Smooth muscle cell (in vitro differentiated cells): ENCODE measurements at regions not wholly inside any gene's neighbourhood (a gene's known extent, or its start where the extent isn't known, plus 50 kb on each side); places are given as distances from the start of the nearest gene placed in this dataset.

Experiments
- DNase-seq: peaks from one replicate; lab custom pipeline; 2025; ENCODE audit not compliant: unreplicated experiment; lab: John Stamatoyannopoulos, UW
- H2AFZ ChIP-seq: fragments of 200-600 bp; sonication (generic); 2 replicates; pipeline ENCODE4 v1.6.0; 2016; ENCODE audit warnings: antibody characterized with exemption, low read depth, mild to moderate bottlenecking
- H3F3A ChIP-seq: fragments of 200-600 bp; sonication (generic); 2 replicates; pipeline ENCODE4 v1.6.0; 2017; ENCODE audit warnings: antibody characterized with exemption, low read depth
- H3K27ac ChIP-seq: fragments of 200-600 bp; sonication (generic); 2 replicates; pipeline ENCODE4 v1.5.1; 2016; ENCODE audit warnings: low read depth, mild to moderate bottlenecking
- H3K27me3 ChIP-seq: fragments of 200-600 bp; sonication (generic); 2 replicates; pipeline ENCODE4 v1.6.1; 2016; ENCODE audit warnings: low read depth, mild to moderate bottlenecking
- H3K36me3 ChIP-seq: fragments of 200-600 bp; sonication (generic); 2 replicates; pipeline ENCODE4 v1.5.1; 2016; ENCODE audit warnings: low read depth
- H3K4me1 ChIP-seq: fragments of 200-600 bp; sonication (generic); 2 replicates; pipeline ENCODE4 v1.5.1; 2016; ENCODE audit warnings: low read depth
- H3K4me2 ChIP-seq: fragments of 200-600 bp; sonication (generic); 2 replicates; pipeline ENCODE4 v1.6.0; 2016; ENCODE audit warnings: mild to moderate bottlenecking
- H3K4me3 ChIP-seq: fragments of 200-600 bp; sonication (generic); 2 replicates; pipeline ENCODE4 v1.5.1; 2016; ENCODE audit warnings: mild to moderate bottlenecking
- H3K79me2 ChIP-seq: fragments of 200-600 bp; sonication (generic); 2 replicates; pipeline ENCODE4 v1.6.0; 2016; ENCODE audit warnings: low read depth, mild to moderate bottlenecking
- H3K9ac ChIP-seq: fragments of 200-600 bp; sonication (generic); 2 replicates; pipeline ENCODE4 v1.6.0; 2016; ENCODE audit warnings: low read depth
- H3K9me3 ChIP-seq: fragments of 200-600 bp; sonication (generic); replicated peaks from 2 replicates; pipeline ENCODE4 v1.5.1; 2016; ENCODE audit warnings: low read depth
- H4K20me1 ChIP-seq: fragments of 200-600 bp; sonication (generic); 2 replicates; pipeline ENCODE4 v1.6.0; 2016; ENCODE audit warnings: low read depth
- CTCF ChIP-seq: fragments of 200-600 bp; sonication (generic); IDR thresholded peaks from 2 replicates; pipeline ENCODE4 v1.5.1; 2017; ENCODE audit warnings: borderline replicate concordance, mild to moderate bottlenecking, antibody characterized with exemption; ENCODE audit not compliant: insufficient read depth, poor library complexity, severe bottlenecking
- WGBS: methylation state at CpG from one replicate; pipeline ENCODE4 v1.1.7; 2016; ENCODE audit warnings: low lambda C conversion rate; 5-methylcytosine and 5-hydroxymethylcytosine counted together

- Histone ChIP-seq H3F3A (no peaks in the 10 kb centered on the region), H3K79me2 (no peaks in the 10 kb centered on the region), H4K20me1 (no peaks in the 10 kb centered on the region), H3K36me3 (no peaks in the 10 kb centered on the region), H3K4me3 (no peak overlapping the region), H3K9me3 (no peaks in the 10 kb centered on the region), H2AFZ (no peak overlapping the region), H3K4me1 (peaks cover 13% of the 10 kb centered on the region), H3K9ac (no peak overlapping the region), H3K27ac (no peak overlapping the region), H3K27me3 (no peaks in the 10 kb centered on the region), H3K4me2 (no peak overlapping the region)
- TF ChIP-seq CTCF, result no peak
- no peak for DNase-seq
- WGBS, result 100% methylated on average over 1 of the region's 1 CpG
Measured at GRCh38 chr4:123312116-123312515, 84.5 kb upstream of the SPRY1 start.

- Histone ChIP-seq H3K9me3 (no peaks in the 10 kb centered on the region), H3K27ac (no peak overlapping the region), H4K20me1 (no peaks in the 10 kb centered on the region), H2AFZ (no peak overlapping the region), H3K4me2 (no peak overlapping the region), H3K36me3 (no peaks in the 10 kb centered on the region), H3K4me1 (peaks cover 13% of the 10 kb centered on the region), H3K27me3 (no peaks in the 10 kb centered on the region), H3K4me3 (no peak overlapping the region), H3K9ac (no peak overlapping the region), H3F3A (no peaks in the 10 kb centered on the region), H3K79me2 (no peaks in the 10 kb centered on the region)
- DNase-seq, result no peak
- 78% methylated on average over 10 of the region's 10 CpGs for WGBS
- no peak for TF ChIP-seq CTCF
Measured at GRCh38 chr4:123312951-123313592, 83.5 kb upstream of the SPRY1 start.

- no peaks in the 10 kb centered on the region for H4K20me1 ChIP-seq
- DNase-seq, result no peak
- H3K27ac ChIP-seq, result no peak overlapping the region
- H3K4me2 ChIP-seq, result no peak overlapping the region
- TF ChIP-seq CTCF, result no peak
- no peaks in the 10 kb centered on the region for H3K79me2 ChIP-seq
- peaks cover 13% of the 10 kb centered on the region for H3K4me1 ChIP-seq
- H3K36me3 ChIP-seq, result no peaks in the 10 kb centered on the region
- H3F3A ChIP-seq, result no peaks in the 10 kb centered on the region
- H3K9ac ChIP-seq, result no peak overlapping the region
- no peaks in the 10 kb centered on the region for H3K9me3 ChIP-seq
- no peak overlapping the region for H3K4me3 ChIP-seq
- 72% methylated on average over 1 of the region's 1 CpG for WGBS
- no peaks in the 10 kb centered on the region for H3K27me3 ChIP-seq
- H2AFZ ChIP-seq, result no peak overlapping the region
Measured at GRCh38 chr4:123315617-123316016, 81.0 kb upstream of the SPRY1 start.

- H3K4me2 ChIP-seq, result no peak overlapping the region
- no peak for TF ChIP-seq CTCF
- H3K4me3 ChIP-seq, result no peak overlapping the region
- H3K27ac ChIP-seq, result no peak overlapping the region
- H4K20me1 ChIP-seq, result no peaks in the 10 kb centered on the region
- DNase-seq, result no peak
- 86% methylated on average over 2 of the region's 2 CpGs for WGBS
- no peaks in the 10 kb centered on the region for H3K79me2 ChIP-seq
- no peak overlapping the region for H3K9ac ChIP-seq
- H3K27me3 ChIP-seq, result no peaks in the 10 kb centered on the region
- no peaks in the 10 kb centered on the region for H3K36me3 ChIP-seq
- no peaks in the 10 kb centered on the region for H3F3A ChIP-seq
- H2AFZ ChIP-seq, result no peak overlapping the region
- H3K4me1 ChIP-seq, result peaks cover 13% of the 10 kb centered on the region
- no peaks in the 10 kb centered on the region for H3K9me3 ChIP-seq
Measured at GRCh38 chr4:123317211-123317610, 79.4 kb upstream of the SPRY1 start.
